Activated CD8-positive, alpha-beta memory T cell treated with anti-CD3 and anti-CD28 coated beads for 1 hour (primary cell): ENCODE measurements at regions not wholly inside any gene's neighbourhood (a gene's known extent, or its start where the extent isn't known, plus 50 kb on each side); places are given as distances from the start of the nearest gene placed in this dataset.

Source experiments
- DNase-seq, 2 donors: peaks; one replicate each; pipeline ENCODE4 v3.0.0-alpha.2; 2020; ENCODE audit warnings: low read depth in 1 of 2; ENCODE audit errors: extremely low read depth in 1 of 2

DNA sequence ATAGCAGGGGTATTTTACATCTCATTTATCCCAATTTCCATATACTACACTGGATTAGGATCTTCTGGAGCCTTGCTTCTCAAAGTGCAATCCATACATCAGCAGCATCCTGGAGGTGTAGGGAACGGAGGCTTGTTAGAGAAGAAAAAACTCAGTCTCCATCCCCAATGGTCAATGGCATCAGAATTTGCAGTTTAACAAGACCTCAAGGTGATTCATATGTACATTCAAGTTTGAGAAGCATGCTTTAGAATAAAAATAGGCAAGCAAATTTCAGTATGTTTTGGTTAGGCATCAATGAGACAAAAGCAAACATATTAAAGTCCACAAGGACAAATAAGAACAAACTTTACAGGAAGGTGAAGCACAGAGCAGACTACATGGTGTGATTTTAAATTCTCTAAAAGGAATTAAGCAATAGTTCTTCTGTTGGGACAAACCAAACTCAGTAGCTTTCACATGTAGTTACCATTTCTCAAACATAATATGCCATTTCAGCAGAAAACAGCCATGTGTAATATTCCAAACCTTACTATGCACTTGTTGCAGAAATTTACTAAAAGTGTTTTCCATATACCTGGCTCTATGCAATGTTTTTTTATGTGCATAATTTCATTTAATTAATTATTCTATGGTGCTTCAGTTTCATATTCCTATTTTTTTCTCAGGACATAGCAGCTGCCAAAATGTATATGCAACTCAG lies 360.3 kb upstream of the NECTIN3 start:
- DNase-seq, result no peak

DNA sequence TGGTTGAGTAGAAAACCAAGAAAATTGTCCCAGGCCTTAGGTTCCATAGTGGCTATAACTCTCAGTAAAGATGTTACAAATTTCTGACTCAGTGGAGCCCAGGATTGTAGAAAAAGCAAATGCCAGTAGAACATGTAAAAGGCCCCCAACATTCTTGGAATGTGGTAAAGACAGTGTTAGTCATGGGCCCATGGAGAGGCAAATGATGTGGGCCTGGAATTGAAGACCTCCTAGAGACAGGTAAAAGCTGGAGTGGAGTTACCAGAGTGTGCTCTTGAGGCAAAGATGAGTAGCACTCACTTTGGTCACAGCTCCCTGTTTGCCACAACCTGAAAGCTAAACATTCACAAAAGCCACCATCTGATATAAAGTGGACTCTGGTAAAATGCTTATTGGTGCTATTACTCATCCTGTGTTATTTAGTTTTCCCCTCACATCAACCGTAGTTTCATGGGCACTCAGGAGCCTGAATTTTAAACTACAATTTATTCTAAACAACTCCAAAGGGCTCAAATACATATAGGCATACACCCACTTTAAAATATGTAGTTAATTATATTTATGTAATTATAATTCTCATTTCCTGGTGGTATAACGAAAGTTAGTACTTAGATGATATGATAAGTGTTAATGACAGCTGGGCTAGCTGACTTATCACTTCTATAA lies 359.6 kb upstream of the NECTIN3 start:
- no peak for DNase-seq

DNA sequence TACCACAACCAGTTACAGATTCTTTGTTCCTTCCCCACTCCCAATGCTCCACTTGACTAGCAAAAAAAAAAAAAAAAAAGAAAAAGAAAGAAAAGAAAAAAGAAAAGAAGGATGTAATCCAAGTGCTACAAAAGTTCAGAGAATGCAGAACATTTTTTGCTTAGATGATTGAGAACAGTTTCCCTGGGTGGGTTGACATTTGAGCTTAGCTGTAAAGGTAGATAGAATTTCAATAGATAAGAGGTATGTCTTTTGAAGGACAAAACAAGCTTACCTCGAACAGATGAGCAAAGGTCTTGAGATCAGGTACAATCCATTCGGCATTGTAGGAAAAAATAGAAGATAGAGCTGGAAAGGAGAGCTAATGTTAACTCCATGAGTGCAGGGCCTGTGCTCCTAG lies 344.6 kb upstream of the NECTIN3 start:
- no peak for DNase-seq

DNA sequence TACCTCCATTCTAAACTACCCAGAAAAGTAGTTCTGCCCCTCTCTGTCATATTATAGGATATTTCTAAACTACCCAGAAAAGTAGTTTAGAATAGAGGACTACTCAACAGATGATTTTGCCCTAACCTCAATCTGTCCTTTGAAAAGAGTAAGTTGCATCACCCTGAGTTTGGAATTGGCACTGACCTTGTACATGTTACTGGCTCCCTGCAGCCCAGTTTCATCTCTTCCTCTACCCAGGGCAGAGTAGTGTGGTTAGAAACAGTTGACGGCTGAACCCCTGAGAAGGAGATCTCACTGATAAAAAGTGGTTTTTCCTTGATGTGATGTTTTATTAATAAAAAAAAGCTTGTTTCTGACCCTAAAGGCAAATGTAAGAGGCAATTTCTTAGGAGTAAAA lies 340.5 kb upstream of the NECTIN3 start:
- no peak for DNase-seq

DNA sequence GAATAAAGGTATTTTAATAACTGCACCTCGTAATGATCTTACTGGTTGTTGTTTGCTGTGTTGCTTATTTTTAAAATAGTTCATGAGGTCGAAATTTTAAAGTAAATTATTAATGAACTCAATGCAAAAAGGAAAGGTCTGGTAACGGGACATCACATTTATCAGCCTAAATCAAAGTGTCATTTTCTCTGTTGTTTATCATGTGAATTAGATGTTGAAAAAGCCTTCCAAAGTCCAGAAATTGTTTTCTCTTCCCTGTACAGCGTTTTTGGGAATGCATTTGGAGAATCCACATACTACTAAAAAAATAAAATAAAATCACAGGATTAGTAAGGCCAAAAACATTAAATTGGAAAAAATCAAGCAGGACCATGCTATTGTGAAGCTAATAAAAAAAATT lies 339.2 kb upstream of the NECTIN3 start:
- DNase-seq, result no peak

DNA sequence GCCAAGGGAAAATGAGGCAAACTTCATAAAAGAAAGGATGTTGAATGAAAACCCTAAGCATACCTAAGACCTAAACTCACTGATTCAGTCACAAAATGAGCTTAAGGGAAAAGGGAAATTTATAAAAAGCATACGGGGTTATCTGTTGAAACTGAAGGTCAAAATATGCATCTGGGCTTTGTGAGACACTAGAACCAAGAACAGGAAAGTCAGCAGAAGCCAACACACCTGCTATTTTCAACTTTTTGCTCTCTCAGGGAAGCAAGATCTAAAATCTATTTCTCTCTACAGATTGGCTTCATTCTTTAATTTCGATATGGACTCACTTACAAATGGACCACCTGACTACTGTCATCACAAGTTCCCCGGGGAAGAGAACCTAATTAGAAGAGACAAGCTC lies 338.6 kb upstream of the NECTIN3 start:
- no peak for DNase-seq

DNA sequence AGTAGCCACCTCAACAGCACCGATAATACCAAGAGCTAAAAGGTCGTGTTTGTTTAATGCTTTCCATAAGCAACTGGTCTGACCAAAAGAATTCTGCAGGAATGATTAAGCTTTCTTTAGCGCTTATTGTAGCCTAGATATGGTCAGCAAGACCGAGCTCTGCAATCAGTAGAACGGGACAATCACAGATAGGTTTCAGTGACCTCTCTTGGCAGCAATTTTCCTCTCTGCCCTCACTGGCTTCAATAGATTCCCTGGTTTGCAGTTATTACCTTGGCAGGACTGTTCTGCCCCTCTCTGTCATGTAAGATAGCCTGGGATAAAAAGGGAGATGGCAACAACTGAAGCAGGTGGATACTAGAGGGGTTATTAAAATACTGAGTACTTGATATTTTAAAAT lies 337.1 kb upstream of the NECTIN3 start:
- DNase-seq, result no peak

DNA sequence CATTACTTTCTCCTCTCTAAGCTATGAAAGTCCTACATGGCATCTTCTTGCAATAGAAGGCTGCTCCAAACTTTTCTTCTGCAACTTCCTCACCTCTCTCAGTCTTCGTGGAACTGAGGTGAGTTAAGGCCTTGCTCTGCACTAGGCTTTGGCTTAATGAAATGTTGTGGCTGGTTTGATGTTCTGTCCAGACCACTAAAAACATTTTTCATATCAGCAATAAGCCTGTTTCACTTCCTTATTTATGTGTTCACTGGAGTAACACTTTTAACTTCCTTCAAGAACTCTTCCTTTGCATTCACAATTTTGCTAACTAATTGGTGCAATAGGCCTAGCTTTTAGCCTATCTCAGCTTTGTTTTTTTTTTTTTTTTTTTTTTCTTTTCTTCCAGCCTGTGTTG lies 335.3 kb upstream of the NECTIN3 start:
- DNase-seq, result no peak

DNA sequence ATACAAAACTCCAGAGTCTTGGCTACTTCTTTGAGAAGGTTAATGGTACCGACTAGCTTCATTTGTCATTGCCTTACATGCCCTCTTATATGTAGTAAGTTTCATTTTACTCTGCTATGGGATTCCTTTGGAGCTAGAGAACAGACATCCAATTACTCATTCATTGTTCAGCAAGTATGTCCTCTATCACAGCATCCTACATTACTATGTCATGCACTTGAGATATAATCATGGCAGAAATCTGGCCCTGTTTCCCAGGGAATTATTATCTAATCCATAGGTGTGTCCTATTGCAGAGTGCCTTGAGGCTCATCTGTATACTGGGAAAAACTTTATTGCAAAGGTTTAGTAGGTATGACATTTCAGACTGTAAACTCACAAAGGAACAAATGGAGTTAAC lies 333.1 kb upstream of the NECTIN3 start:
- no peak for DNase-seq

DNA sequence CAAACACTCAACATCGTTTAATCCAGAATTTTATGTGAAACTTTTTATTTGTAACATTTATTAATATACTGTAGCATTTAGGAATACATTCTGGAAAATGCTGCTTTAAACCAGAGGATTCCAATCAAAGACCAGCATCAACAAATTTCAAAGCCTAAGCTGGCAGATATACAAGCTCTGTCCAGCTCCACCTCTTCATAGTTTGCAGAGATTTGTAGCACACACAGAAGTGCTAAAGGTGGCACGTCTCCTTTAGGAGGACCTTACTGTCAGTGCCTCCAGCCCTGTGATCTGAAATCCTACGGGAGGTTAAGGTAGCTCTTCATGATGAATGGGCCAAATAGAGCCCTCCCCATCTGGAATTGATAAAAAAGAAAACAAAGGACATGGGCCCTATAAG lies 329.7 kb upstream of the NECTIN3 start:
- no peak for DNase-seq

DNA sequence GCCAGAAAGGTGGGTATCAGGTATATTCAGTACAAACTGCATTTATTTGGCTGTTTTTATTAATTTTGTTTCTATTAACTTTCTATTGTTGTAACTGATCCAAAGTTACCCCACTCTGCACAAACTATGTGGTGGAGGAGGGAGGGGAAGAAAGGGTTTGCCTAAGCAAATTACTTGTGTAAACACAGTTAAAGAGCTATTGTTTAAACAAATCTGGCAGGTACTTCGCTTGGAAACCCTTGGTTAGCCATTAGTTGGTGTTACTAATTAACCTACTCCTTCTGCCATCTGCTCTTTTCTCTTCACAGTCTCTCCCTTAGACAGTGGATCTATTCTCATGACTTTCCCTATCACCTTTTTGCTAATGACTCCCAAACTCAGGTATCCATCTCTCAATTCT lies 328.4 kb upstream of the NECTIN3 start:
- DNase-seq, result no peak

DNA sequence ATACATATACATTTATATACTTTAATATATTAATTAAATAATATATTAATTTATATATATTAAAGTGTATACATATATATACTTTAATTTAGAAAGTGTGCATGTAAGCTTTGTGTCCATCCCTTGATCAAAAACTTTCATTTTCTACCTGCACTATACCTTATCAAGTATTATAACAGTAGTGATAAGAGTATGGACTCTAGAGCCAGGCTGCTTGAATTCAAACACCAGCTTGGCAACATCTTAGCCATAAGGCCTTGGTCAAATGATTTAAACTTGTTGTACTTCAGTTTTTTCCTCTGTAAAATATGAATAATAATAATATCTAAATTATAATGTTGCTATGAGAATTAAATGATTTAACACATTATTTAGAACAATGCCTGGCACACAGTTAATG lies 327.6 kb upstream of the NECTIN3 start:
- DNase-seq, result no peak

DNA sequence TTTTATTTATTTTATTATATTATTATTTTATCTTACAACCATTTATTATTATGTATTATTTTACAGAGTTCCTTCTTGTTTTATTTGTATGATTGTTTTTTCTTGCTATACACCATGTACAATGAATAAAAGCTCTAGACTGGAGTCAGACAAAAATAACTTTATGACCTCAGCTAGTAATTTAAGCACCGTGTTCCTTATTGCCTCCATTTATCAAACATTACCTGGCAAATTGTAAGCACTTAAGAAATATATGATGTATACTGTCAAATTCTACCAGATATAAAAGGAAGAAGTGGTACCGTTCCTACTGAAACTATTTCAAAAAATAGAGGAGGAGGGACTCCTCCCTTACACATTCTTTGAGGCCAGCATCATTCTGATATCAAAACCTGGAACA lies 326.9 kb upstream of the NECTIN3 start:
- DNase-seq, result no peak

DNA sequence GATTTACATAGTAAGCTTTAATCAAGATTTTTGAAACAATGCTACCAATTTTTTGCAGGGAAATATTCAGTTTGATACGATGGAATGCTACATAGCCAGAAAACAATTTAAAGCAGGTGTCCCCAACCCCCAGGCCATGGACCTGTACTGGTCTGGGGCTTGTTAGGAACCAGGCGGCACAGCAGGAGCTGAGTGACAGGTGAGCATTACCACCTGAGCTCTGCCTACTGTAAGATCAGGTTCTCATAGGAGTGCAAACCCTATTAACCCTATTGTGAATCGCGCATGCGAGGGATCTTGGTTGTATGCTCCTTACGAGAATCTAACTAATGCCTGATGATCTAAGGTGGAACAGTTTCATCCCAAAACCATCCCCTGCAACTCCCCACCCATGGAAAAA lies 322.6 kb upstream of the NECTIN3 start:
- no peak for DNase-seq

DNA sequence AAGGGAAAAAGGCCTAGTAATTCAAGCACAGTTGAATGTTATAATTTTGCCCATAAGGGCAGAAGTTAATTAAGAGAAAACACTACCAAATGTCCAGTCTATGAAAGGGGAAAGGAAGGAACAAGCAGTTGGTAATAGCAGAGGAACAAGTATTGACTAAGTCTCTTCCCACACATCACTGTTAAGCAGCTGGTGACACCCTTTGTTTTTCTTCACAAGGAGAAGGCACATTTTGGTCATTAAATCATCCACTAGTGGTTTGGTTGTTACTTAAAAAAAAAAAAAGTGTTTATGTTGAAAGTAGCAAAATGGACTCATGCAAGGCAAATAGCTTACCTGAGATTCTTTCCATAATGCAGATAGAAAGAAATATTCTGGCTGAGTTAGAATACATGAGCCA lies 321.4 kb upstream of the NECTIN3 start:
- no peak for DNase-seq

DNA sequence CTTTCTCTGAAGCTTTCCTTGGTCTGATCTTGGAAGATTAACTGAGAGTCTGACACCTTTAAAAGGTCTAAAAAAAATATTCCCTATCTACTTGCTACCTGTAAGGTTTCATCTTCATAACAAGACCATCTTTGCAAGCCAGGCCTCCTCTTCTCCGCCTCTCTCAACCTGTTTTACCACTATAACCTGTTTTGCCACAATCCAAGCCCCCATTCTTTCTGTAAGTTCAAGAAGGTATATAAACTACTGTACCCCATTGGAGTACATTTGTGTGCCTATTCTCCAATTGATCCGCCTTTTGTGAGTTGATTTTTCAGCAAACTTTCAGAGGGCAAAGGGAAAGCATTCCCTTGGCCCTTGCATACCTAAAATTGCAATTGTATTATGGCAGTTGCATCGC lies 319.3 kb upstream of the NECTIN3 start:
- no peak for DNase-seq

DNA sequence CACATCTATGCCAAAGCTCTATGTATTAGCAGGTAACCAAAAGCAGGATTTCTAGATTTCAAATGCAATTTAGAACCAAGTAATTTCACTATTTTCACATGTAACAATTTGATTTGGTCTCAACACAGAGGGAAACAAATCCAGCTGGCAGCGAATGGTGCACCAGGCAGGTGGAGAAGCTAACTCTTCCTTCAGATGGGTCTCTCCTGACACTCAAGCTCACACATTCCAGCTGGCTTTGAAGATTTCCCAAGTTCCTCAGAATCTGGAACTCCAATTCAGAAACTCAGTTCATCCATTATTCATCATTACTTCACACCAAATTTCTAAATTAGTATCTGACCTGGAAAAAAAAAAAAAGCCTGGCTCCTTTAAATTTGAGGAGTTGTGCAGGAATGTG lies 318.1 kb upstream of the NECTIN3 start:
- no peak for DNase-seq

DNA sequence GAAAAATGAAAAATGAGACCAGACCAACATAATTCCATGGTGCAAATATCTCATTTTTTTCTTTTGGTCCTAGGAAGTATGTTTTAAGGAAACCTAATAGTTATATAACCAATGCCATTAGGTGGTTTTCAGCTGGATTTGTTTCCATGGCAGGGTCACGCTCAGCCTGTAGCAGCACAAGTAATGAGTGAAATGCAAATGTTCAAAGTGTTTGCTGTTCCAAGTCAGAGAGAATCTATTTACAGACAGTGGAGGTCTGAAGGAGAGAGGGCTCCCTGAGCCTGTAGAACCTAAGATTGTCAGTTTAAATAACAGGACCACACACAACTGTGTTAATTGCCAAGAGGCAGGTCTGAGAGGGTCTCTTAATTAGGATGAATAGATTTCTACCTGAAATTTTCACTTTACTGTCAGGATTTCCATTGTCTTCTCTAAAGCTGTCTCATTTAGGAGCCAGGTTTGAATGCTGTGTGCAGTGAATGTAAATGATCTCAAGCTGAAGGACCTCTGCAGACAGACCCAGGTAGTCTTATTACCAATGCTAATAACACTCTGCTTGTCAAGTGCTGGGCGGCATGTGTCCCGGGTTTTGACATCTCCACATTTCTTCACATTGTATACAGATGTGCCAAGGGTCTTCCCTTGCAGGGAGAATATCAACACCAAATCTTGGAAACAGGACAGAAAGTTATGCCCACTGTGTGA lies 317.3 kb upstream of the NECTIN3 start:
- no peak for DNase-seq

DNA sequence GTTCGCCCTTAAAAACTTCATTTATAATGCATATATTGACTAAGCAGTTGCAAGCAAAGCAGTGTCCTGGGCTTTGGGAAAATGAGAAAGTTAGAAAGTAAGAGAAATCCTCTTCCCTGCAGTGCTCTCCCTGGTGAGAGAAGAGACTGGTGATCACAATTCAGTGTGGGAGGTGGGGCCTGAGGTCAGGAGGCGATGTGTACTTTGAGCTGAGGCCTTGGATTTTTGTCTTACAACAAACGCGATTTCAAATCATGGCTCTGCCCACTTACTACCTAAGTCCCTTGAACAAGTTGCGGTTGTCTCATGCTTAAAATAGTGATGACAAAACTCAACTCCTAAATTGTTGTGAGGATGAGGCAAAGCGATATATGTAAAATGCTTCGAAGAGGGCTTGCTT lies 316.3 kb upstream of the NECTIN3 start:
- DNase-seq, result no peak

DNA sequence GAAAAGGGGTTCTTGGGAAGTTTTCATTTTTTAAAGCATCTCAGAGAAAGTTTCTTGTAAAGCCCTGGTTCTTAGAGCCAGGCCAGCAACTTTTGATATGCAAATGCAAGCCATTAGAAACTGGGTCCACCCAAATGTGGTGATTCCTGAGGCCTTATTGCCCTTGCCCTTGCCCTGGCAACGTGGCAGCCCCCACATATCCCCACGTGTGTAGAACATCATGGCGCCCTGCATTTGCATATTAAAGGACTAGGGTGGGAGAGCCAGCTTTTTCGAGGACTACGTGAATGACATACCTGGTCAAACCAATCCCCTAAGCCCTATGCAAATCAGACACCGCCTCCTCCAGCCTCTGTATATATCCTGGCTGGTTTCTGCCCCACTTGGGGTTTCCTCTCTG lies 314.9 kb upstream of the NECTIN3 start:
- no peak for DNase-seq

DNA sequence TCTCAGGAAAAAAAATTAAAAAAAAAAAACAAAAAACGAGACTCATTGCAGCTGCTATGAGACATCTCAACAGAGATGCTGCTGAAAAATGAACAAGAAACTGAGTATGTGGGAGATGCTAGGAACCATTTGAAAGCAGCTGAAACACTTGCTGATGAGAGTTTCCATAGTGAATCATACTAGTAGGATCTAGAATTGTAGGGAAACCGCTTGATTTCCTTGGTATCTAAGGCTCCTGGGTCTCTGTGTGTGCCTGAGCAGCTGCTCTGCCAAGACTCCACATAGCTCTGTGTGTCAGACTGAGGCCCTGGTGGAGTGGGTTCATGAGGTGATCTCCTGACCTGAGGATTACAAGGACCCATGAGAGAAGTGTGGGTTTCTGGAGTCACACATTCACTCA lies 313.4 kb upstream of the NECTIN3 start:
- no peak for DNase-seq

DNA sequence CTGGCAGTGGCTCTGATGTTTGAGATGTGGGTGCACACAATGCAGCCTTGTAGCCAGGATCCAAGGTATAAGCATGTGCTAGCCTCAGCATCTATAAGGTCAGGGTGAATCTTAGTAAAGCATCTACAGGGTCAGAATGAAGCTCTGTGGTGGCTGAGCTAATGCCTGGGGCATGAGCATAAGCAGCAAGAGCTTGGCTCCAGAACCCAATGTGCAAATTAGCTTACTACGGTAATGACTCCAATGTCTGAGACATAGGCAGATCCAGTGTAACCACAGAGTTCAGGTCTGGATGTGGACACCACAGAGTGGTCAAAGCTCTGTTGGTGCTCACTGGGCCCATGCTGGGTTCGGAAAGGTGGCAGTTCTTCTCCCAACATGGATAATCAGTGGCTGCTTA lies 304.5 kb upstream of the NECTIN3 start:
- no peak for DNase-seq
